ENCODE measurements at regions not wholly inside any gene's neighbourhood (a gene's known extent, or its start where the extent isn't known, plus 50 kb on each side); places are given as distances from the start of the nearest gene placed in this dataset.

- TF ChIP-seq POLR2AphosphoS5 (IDR thresholded peaks at IDR 0.05; ENCODE audit: borderline replicate concordance, low read depth, low read length) = no peak
- no peak for TF ChIP-seq EZH2 (IDR thresholded peaks at IDR 0.05)
Measured at GRCh38 chr13:66036636-66037035, 1193.5 kb downstream of the PCDH9 start.
